HCT116 (cell line): ENCODE measurements at regions not wholly inside any gene's neighbourhood (a gene's known extent, or its start where the extent isn't known, plus 50 kb on each side); places are given as distances from the start of the nearest gene placed in this dataset.
"Not testable (repeated sequence)": the region's sequence is repeated elsewhere in the genome, so short reads cannot be mapped to it uniquely, and the experiment has no call there.

ENCODE experiments used
- ATAC-seq: fragments of 200-7000 bp; cut with Tn5 transposase; 2 replicates; pipeline ENCODE4 v1.9.1; 2020; ENCODE audit warnings: mild to moderate bottlenecking, moderate library complexity
- BruUV-seq: library from RNA; stranded (reverse); fragments of 400-500 nt; replicated peaks from 2 replicates; lab custom pipeline; 2021; lab: Mats Ljungman, UMichigan
- CTCF ChIA-PET: fragments of 300-600 bp; sonication (Branson Sonifier 250); formaldehyde crosslinking; loops from one replicate; lab custom pipeline; 2021; ENCODE audit warnings: antibody characterized with exemption; lab: Charles Lee
- POLR2A ChIA-PET: fragments of 300-600, 350-600 bp; sonication (Branson Sonifier 250); formaldehyde crosslinking; loops from one replicate; lab custom pipeline; 2021; ENCODE audit warnings: antibody characterized with exemption; lab: Charles Lee
- RAD21 ChIA-PET, 2 experiments: fragments of 300-600 bp; sonication (Branson Sonifier 250); formaldehyde crosslinking; loops; one replicate each; lab custom pipeline; 2023; ENCODE audit warnings: low total read pairs in 2 of 2; ENCODE audit not compliant: uncharacterized antibody in 2 of 2, unreplicated experiment in 2 of 2, low non-redundant PET in 1 of 2; lab: Charles Lee
- DNase-seq: peaks from one replicate; pipeline ENCODE4 v3.0.0-alpha.2; 2010; ENCODE audit warnings: low read depth, low spot score
- H2AFZ ChIP-seq: fragments of 200-600 bp; shearing (Covaris generic), sonication (generic); 2 replicates; pipeline ENCODE4 v1.6.1; 2017; ENCODE audit warnings: low read depth, mixed run types, mixed read lengths, antibody characterized with exemption, low read length; ENCODE audit not compliant: poor library complexity, severe bottlenecking
- H3K27ac ChIP-seq: 2 replicates; pipeline ENCODE4 v1.5.1; 2012; ENCODE audit warnings: low read depth, low read length
- H3K27me3 ChIP-seq: fragments of 200-600 bp; sonication (generic); 2 replicates; pipeline ENCODE4 v1.6.1; 2016; ENCODE audit warnings: mixed run types, low read length, mixed read lengths; ENCODE audit not compliant: insufficient read depth
- H3K36me3 ChIP-seq, 2 experiments: fragments of 200-500 bp in 1 of 2; fragments of 200-600 bp in 1 of 2; sonication (Bioruptor generic) in 1 of 2; sonication (generic) in 1 of 2; 2 replicates each; pipeline versions ENCODE4 v1.5.1 to v1.6.1; 2014 to 2016; ENCODE audit warnings: low read length in 2 of 2, inconsistent platforms in 1 of 2, mixed read lengths in 1 of 2, mixed run types in 1 of 2; ENCODE audit not compliant: insufficient read depth in 2 of 2, control insufficient read depth in 1 of 2
- H3K4me1 ChIP-seq, 2 experiments: fragments of 200-600 bp in 1 of 2; sonication (generic) in 1 of 2; 2 replicates each; pipeline versions ENCODE4 v1.5.1 to v1.6.1; 2012 to 2017; ENCODE audit warnings: low read length in 2 of 2, inconsistent platforms in 1 of 2, mild to moderate bottlenecking in 1 of 2, mixed read lengths in 1 of 2, mixed run types in 1 of 2, moderate library complexity in 1 of 2; ENCODE audit not compliant: insufficient read depth in 2 of 2, control insufficient read depth in 1 of 2
- H3K4me2 ChIP-seq: fragments of 200-600 bp; sonication (generic); 2 replicates; pipeline ENCODE4 v1.6.1; 2017; ENCODE audit warnings: mixed run types, low read length, mixed read lengths
- H3K4me3 ChIP-seq, 2 experiments: fragments of 200-600 bp in 1 of 2; sonication (generic) in 1 of 2; replicated peaks in 1 of 2; 2 replicates each; pipeline ENCODE4 v1.5.1; 2011 to 2016; ENCODE audit warnings: low read length in 2 of 2, control low read depth in 1 of 2, low read depth in 1 of 2, mild to moderate bottlenecking in 1 of 2, mixed read lengths in 1 of 2, mixed run types in 1 of 2
- H3K79me2 ChIP-seq: fragments of 200-600 bp; sonication (generic); 2 replicates; pipeline ENCODE4 v1.6.1; 2017; ENCODE audit warnings: mild to moderate bottlenecking, mixed run types, low read length, moderate library complexity, mixed read lengths; ENCODE audit not compliant: insufficient read depth
- H3K9ac ChIP-seq: fragments of 200-600 bp; sonication (generic); 2 replicates; pipeline ENCODE4 v1.6.1; 2016; ENCODE audit warnings: low read length, mixed read lengths
- H3K9me2 ChIP-seq: fragments of 200-600 bp; sonication (generic), shearing (Covaris generic); 2 replicates; pipeline ENCODE4 v1.6.1; 2017; ENCODE audit warnings: mixed run types, mild to moderate bottlenecking, moderate library complexity; ENCODE audit not compliant: insufficient read depth
- H3K9me3 ChIP-seq, 2 experiments: fragments of 200-500 bp in 1 of 2; fragments of 200-600 bp in 1 of 2; sonication (Bioruptor generic) in 1 of 2; sonication (generic) in 1 of 2; 2 replicates each; pipeline ENCODE4 v1.6.1; 2014 to 2017; ENCODE audit warnings: low read length in 2 of 2, mixed read lengths in 2 of 2, inconsistent platforms in 1 of 2, low read depth in 1 of 2, mild to moderate bottlenecking in 1 of 2, mixed run types in 1 of 2, moderate library complexity in 1 of 2; ENCODE audit not compliant: control insufficient read depth in 1 of 2, insufficient read depth in 1 of 2
- H4K20me1 ChIP-seq: fragments of 200-600 bp; sonication (generic), shearing (Covaris generic); 2 replicates; pipeline ENCODE4 v1.6.1; 2017; ENCODE audit warnings: mixed run types, mild to moderate bottlenecking, moderate library complexity; ENCODE audit not compliant: insufficient read depth
- CBX3 ChIP-seq: IDR thresholded peaks from 2 replicates; pipeline ENCODE4 v1.6.1; 2012; ENCODE audit warnings: low read depth
- CEBPB ChIP-seq: IDR thresholded peaks from 2 replicates; pipeline ENCODE4 v1.6.1; 2012; ENCODE audit warnings: low read depth
- CTCF ChIP-seq, 3 experiments: fragments of 200-600 bp in 1 of 3; sonication (generic) in 1 of 3; IDR thresholded peaks in 2 of 3; conservative IDR thresholded peaks in 1 of 3; 2 replicates each; pipeline ENCODE4 v1.5.1; 2012 to 2017; ENCODE audit warnings: low read depth in 2 of 3, low read length in 2 of 3, antibody characterized with exemption in 1 of 3, borderline replicate concordance in 1 of 3, control low read depth in 1 of 3, mild to moderate bottlenecking in 1 of 3, mixed read lengths in 1 of 3, mixed run types in 1 of 3, moderate library complexity in 1 of 3; ENCODE audit not compliant: insufficient read depth in 1 of 3
- ELF1 ChIP-seq: IDR thresholded peaks from 2 replicates; pipeline ENCODE4 v1.6.1; 2012; ENCODE audit warnings: low read depth, borderline replicate concordance
- EZH2phosphoT487 ChIP-seq: fragments of 200-600 bp; IDR thresholded peaks from 2 replicates; pipeline ENCODE4 v1.6.1; 2018; ENCODE audit warnings: antibody characterized with exemption, borderline replicate concordance
- JUND ChIP-seq: IDR thresholded peaks from 2 replicates; pipeline ENCODE4 v1.6.1; 2012
- POLR2A ChIP-seq: IDR thresholded peaks from 2 replicates; pipeline ENCODE4 v1.7.0; 2011; ENCODE audit warnings: borderline replicate concordance; ENCODE audit not compliant: insufficient read depth, insufficient read length; ENCODE audit errors: extremely low read depth
- POLR2AphosphoS5 ChIP-seq: IDR thresholded peaks from 2 replicates; pipeline ENCODE4 v1.6.1; 2011; ENCODE audit warnings: mild to moderate bottlenecking, low read depth, low read length, moderate library complexity
- RAD21 ChIP-seq: IDR thresholded peaks from 2 replicates; pipeline ENCODE4 v1.6.1; 2012; ENCODE audit warnings: low read depth, mild to moderate bottlenecking
- SIN3A ChIP-seq: IDR thresholded peaks from 2 replicates; pipeline ENCODE4 v1.6.1; 2012; ENCODE audit warnings: low read depth
- SP1 ChIP-seq: IDR thresholded peaks from 2 replicates; pipeline ENCODE4 v1.6.1; 2012; ENCODE audit warnings: low read depth
- SRF ChIP-seq: IDR thresholded peaks from 2 replicates; pipeline ENCODE4 v1.6.1; 2012; ENCODE audit warnings: low read depth
- TCF7L2 ChIP-seq: IDR thresholded peaks from 2 replicates; pipeline ENCODE4 v1.7.0; 2011; ENCODE audit warnings: borderline replicate concordance, inconsistent platforms; ENCODE audit not compliant: insufficient read depth, insufficient read length; ENCODE audit errors: extremely low read depth
- ZFX ChIP-seq: fragments of 450-650 bp; IDR thresholded peaks from 2 replicates; pipeline ENCODE4 v1.6.1; 2017
- ZNF274 ChIP-seq: fragments of 200-500 bp; sonication (Bioruptor generic); IDR thresholded peaks from 2 replicates; pipeline ENCODE4 v1.6.1; 2014; ENCODE audit warnings: mild to moderate bottlenecking, low read depth, low read length, inconsistent platforms
- intact Hi-C: fragments of 100-400 bp; cut with micrococcal nuclease; formaldehyde crosslinking; loops from 2 replicates; pipeline ENCODE4 v1.10.0; 2022

- Histone ChIP-seq H3K9me3 (no peaks in the 10 kb centered on the region), H3K4me2 (no peak overlapping the region), H3K9ac (no peak overlapping the region), H3K36me3 (no peaks in the 10 kb centered on the region), H3K27ac (no peak overlapping the region), H3K79me2 (no peaks in the 10 kb centered on the region), H3K4me3 (no peak overlapping the region), H2AFZ (no peak overlapping the region), H4K20me1 (no peaks in the 10 kb centered on the region), H3K27me3 (no peaks in the 10 kb centered on the region), H3K4me1 (no peaks in the 10 kb centered on the region), H3K9me2 (no peaks in the 10 kb centered on the region)
- TF ChIP-seq POLR2A (no peak), ZNF274 (no peak), ZFX (no peak), JUND (no peak), SRF (no peak), SIN3A (no peak), ELF1 (no peak), CBX3 (no peak), EZH2phosphoT487 (no peak), CEBPB (no peak), SP1 (no peak), POLR2AphosphoS5 (no peak), TCF7L2 (no peak), RAD21 (no peak)
- ChIA-PET POLR2A (no interaction called here), CTCF (no interaction called here), RAD21 (no interaction called here)
- no TSS peak for BruUV-seq
- DNase-seq (no peak), ATAC-seq (no peak)
- intact Hi-C loops: no loop called here
Observed at GRCh38 chr3:166265153-166265552, 427.9 kb upstream of the BCHE start.

- no peak overlapping the region for H3K4me2 ChIP-seq
- H3K9me3 ChIP-seq: no peaks in the 10 kb centered on the region
- H2AFZ ChIP-seq: no peak overlapping the region
- H4K20me1 ChIP-seq: no peaks in the 10 kb centered on the region
- no peaks in the 10 kb centered on the region for H3K9me2 ChIP-seq
- no peaks in the 10 kb centered on the region for H3K4me1 ChIP-seq
- H3K4me3 ChIP-seq: no peak overlapping the region
- H3K79me2 ChIP-seq: no peaks in the 10 kb centered on the region
- ATAC-seq (peak; percentile 58; the same call in 1 of the 2 replicates), DNase-seq (no peak)
- no peaks in the 10 kb centered on the region for H3K27me3 ChIP-seq
- H3K9ac ChIP-seq: no peak overlapping the region
- TF ChIP-seq ZNF274 (no peak), POLR2AphosphoS5 (no peak), SIN3A (no peak), JUND (no peak), CEBPB (no peak), ZFX (no peak), CTCF (IDR thresholded peaks at IDR 0.05 in 2 of 3, conservative IDR thresholded peaks at IDR 0.05 in 1 of 3; ENCODE audit: borderline replicate concordance in 1 of 3, insufficient read depth in 1 of 3, low read depth in 2 of 3, low read length in 2 of 3) (peak in 2 of 3 experiments; percentile 14 to 26; a peak in 2 of 6 replicates), RAD21 (peak; percentile 30; the same call in 1 of the 2 replicates), EZH2phosphoT487 (no peak)
- intact Hi-C loops: no loop called here
- no peak overlapping the region for H3K27ac ChIP-seq
- H3K36me3 ChIP-seq: no peaks in the 10 kb centered on the region
- POLR2A ChIA-PET: no interaction called here
- RAD21 ChIA-PET: no interaction called here
- CTCF ChIA-PET: no interaction called here
- BruUV-seq: no TSS peak
Observed at GRCh38 chr3:166263460-166263859, 426.2 kb upstream of the BCHE start.

- H3K9me3 ChIP-seq, DNase-seq, H3K27ac ChIP-seq, intact Hi-C loops, H3K79me2 ChIP-seq, H3K4me2 ChIP-seq, H2AFZ ChIP-seq, POLR2A ChIA-PET, ATAC-seq, H3K27me3 ChIP-seq, H4K20me1 ChIP-seq, RAD21 ChIA-PET, H3K36me3 ChIP-seq, H3K9ac ChIP-seq, BruUV-seq, CTCF ChIA-PET, H3K9me2 ChIP-seq, H3K4me1 ChIP-seq, H3K4me3 ChIP-seq: not testable (repeated sequence)
Observed at GRCh38 chr3:166258293-166258850, 421.1 kb upstream of the BCHE start.
